Cerebellar cortex (tissue), 1 donor: ENCODE measurements at regions not wholly inside any gene's neighbourhood (a gene's known extent, or its start where the extent isn't known, plus 50 kb on each side); places are given as distances from the start of the nearest gene placed in this dataset.
A peak's percentile ranks its signal among the peaks of the same experiment; 100 is the strongest.
"Not testable (repeated sequence)": the region's sequence is repeated elsewhere in the genome, so short reads cannot be mapped to it uniquely, and the experiment has no call there.

ENCODE experiments used
- DNase-seq: peaks from one replicate; pipeline ENCODE4 v3.0.0-alpha.2; 2015; ENCODE audit warnings: low spot score

DNA sequence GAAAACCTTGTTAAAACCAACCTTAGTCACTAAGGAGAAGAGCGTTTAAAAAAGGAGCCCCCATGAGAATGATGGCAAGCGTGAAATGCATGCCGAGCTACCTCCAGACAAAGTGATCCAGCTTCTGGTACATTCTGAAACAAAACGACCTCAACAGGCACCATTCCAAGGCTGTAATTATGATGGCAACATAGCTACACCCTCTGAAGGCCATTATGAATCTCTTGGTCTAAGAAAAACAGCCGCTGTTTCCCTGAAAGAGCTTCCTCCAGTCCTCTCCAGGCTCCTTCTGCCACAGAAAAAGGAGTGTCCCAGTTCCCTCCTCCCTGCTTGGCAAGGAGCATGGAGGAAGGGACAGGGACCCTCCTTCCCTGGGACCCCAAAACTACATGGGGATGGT, 50.0 kb upstream of the ABLIM1 start:
- DNase-seq = no peak

DNA sequence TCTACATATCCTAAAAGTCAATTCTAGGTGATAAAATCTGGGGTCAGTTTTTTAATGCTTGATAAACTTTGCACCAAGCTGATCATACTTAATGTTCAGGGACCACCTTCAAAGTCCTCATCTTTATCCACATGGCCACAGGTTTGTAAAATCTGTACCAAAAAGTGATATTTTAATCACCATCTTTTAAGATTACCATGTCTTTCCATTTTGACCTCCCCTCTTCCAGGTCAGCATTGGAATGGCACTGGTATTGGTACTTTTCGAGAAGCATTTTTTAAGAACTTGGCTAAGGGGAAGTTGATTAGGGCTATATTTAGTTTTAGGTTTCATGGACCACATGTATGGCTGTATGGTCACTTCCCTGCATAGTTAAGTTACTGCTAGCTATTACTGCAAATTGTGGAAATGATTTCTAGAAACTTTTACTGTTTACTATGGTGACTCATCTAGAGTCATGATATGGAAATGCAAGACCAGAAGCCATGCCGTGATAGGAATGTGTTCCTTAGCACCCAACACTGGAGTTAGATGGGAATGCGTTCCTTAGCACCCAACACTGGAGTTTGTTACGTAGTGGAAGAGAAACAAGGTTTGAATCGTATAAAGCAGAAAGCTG, 50.8 kb upstream of the ABLIM1 start:
- DNase-seq = no peak

DNA sequence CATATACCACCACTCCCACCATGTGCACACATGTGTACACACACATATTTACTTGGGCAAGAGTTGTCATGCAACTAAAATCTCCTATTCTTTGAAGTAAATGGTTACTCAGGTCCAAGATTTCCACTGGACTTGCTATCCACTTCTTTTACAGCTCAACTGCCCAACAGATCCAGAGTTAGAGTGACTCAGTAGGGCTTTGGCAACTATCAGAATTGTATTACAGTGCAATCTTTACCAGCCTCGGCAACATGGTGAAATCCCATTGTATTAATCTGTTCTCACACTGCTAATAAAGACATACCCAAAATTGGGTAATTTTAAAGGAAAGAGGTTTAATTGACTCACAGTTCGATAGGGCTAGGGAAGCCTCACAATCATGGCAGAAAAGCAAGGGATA, 51.9 kb upstream of the ABLIM1 start:
- no peak for DNase-seq

DNA sequence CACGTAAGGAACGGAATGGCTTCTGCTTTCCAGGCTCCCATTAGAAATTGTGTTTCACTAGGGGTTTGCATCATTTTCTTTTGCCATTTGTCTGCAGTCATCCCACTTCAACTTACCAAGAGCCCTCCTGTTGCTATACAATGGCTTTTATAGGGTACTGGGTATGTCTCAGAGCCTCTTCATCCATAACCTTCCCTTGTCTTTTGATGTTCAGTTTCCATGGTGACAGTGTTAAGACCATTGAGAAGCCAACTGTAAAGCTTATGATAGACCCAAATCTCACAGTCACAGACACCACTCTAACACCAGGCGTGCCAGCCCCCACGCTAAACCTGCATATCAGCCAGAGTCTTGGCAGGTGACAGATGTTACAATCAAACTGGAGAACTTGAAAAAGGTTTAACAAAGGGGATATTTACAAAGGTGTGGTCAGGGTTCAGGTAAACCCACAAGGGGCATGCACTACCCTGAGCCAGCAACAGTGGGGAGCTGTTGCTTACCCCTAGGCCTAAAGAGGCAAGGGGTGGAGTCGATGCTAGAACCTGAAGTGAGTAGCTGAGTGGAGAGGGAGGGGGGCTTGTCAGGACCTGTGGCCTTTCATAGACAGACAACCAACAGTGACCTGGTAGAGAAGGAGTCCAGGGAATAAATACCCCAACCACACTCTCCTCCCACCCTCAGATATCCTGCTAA, 53.2 kb upstream of the ABLIM1 start:
- DNase-seq = no peak

DNA sequence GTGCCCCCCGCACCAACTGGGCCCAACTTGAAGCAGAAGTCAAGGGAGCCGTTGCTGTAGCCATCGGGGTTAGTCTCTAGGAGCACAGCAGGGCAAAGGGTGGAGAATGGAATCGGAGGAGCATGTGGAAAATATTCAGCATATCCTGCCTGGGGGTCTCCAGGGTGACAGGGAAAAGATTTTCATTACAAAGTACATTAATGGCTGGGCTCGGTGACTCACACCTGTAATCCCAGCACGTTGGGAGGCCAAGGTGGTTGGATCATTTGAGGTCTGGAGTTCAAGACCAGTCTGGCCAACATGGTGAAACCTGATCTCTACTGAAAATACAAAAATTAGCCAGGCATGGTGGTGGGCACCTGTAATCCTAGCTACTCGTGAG, 53.8 kb upstream of the ABLIM1 start:
- no peak for DNase-seq

DNA sequence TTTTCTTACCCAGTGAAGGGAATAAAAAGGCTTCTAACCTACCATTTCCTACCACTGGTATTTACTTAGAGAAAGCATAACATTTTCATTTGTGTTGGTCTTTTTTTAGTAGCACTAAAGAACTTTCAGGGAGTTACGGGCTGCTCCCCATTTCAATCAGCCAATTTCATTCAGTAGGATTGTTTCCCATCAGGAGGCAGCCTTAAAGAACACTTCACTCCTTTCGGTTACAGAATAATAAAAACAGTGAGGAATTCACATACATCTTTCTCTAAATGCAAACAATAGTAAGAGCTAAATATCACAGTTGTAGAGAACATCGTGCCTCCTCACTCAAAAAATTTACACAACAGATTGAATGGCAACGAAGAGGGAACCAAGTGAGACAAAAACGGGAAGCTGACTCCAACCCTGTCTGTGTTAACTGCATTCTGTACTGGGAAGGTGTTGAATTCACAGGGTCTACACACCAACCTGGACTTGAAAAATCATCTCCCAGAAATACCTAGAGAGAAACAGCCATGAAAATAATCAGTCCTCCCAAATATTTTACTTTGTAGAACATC, 55.5 kb upstream of the ABLIM1 start:
- peak; percentile 68 for DNase-seq

DNA sequence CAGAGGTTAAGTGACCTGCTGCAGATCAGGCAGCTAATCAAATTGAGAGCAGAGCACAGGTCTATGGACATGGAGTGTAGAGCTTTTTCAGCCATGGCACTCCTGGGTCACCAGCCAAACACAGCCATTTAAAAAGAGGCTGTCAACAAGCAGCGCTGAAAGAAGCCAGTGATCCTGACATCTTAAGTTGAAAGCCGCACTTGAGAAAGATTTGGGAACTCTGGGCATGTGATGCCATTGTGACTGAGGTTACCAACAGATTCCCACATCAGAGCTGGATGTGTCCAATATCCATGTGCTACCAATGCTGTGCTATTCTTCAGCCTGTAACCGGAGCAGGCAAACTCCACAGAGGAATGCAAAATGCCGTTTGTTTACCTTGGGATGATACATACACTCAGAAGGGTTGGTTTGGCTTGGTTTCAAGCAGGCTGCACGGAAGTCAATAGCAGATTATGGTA, 56.2 kb upstream of the ABLIM1 start:
- peak; percentile 75 for DNase-seq

DNA sequence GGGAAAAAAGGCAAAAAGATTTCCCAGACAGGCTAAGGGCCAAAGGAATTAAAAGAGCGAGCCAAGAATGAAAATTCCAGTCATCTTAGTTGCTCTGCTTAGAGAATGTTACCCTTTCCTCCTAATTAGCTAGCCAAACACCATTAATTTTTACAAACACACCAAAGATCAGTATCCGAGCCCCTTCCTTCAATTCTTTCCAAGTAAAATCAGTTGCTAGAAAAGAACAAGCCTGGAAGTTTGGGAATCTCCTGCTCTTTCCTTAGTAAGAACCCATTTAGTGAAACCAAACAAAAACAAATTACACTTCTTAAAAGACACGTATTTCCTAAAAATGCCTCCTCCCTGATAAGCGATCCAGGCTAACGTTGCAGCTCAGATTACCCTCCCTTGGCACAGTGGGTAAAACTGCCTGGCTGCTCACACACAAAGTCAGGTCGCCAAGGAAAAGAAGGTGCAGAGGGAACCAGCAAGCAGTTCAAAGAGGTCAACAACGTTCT, 57.1 kb upstream of the ABLIM1 start:
- DNase-seq = peak; percentile 54

DNA sequence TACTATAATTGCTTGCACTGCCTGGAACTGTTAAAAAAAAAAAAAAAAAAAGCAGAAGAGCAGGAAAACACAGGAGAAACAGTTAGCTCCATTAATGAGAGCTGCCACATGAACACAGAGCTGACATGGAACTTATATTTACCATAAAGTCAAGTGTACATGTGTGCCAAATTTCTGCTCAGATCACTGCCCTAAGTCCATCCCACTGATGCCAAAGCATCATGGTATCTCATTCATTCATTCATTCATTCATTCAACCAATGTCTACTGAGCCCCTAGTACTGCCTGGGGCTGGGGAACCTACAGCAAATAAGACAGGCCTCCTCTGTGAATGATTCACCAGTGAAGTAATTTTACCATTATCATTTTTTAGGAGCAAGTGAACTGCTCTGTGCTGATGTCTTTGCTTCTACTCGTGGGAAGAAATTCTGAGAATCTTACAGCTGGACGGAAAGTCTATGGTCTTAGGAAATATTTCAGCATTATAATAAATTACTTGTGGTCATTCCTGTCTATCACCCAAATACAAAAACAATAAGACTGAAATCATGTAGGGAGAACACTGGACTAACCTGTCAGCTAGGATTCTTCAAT, 58.8 kb upstream of the ABLIM1 start:
- no peak for DNase-seq

DNA sequence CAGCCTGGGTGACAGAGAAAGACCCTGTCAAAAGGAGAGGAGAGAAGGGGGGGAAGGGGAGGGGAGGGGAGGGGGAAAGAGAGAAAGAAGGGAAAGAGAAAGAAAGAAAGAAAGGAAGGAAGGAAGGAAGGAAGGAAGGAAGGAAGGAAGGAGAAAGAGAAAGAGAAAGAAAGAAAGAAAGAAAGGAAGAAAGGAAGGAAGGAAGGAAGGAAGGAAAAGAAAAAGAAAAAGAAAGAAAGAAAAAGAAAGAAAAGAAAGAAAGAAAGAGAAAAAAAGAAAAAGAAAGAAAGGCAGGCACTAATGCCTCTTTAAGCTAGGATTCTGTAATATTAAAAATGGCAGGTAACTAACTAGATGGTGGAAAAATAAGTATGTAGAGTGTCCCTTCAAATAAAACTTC, 59.8 kb upstream of the ABLIM1 start:
- DNase-seq = not testable (repeated sequence)

DNA sequence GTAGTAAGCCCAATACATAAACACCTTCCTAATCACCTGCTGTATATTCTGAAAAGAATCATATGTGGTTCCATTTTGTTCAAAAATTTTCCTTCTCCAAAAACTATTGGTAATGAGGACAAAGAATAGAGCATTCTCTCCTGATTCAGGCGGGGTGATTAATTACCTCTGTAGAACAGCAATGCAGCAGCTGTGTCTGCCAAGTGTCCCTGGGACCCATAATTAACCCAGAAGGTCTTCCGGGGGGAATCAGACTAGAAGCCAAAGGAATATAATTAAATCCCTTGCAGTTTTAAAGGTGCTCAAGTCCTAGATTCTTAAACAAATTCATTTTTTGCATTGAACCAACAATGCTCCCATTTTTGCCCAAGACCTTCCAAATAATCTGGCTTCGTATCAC, 60.3 kb upstream of the ABLIM1 start:
- DNase-seq = no peak

DNA sequence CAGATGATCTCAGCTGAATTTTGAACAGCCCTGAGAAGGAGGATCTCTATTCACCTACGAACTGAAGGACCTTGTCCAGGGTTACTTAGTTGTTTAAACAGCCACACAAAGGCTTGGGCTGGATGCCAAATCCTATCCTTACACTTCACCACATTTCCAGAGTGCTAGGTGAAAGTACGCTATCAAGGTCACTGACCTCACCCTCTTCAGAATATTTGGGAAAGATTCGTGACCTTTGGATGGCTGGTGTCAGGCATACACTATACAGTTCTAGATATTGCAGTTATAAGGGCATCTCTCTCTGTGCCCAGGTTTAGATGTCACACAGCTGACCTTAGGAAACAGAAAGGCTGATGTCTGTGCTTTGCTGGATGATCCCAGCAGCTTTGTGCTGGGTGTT, 61.2 kb upstream of the ABLIM1 start:
- DNase-seq = no peak

DNA sequence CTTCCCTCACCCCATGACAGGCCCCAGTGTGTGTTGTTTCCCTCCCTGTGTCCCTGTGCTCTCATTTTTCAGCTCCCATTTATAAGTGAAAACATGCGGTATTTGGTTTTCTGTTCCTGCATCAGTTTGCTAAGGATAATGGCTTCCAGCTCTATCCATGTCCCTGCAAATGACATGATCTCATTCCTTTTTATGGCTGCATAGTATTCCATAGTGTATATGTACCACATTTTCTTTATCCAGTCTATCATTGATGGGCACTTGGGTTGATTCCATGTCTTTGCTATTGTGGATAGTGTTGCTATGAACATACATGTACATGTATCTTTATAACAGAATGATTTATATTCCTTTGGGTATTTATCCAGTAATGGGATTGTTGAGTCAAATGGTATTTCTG, 61.9 kb upstream of the ABLIM1 start:
- DNase-seq = not testable (repeated sequence)

DNA sequence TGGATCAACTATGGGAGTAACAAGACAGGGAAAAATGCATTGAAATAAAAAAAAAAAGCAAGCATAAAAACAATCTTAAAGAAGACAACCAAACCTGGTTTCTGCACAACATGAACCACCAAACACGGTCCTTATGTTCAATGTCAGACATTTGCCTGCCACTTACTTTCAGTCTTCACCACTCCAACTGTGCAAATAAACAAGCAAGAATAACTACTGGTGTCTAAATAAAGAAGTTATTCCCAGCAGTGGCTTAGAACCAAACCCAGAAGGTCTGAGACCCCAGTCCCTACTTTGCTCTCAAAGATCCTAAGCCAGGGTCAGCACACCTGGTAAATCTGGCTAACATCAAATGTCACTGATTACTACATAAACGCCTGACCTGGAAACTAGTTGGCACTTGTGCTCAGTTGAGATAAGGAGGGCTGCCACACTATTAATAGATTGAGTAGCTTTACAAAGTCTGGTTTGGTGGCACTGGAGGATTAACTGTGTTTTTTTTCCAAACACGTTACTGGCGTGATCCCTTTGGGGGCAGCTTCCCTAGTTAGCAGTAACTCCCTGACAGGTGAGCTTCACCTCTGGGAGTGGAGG, 62.7 kb upstream of the ABLIM1 start:
- DNase-seq = peak; percentile 50

DNA sequence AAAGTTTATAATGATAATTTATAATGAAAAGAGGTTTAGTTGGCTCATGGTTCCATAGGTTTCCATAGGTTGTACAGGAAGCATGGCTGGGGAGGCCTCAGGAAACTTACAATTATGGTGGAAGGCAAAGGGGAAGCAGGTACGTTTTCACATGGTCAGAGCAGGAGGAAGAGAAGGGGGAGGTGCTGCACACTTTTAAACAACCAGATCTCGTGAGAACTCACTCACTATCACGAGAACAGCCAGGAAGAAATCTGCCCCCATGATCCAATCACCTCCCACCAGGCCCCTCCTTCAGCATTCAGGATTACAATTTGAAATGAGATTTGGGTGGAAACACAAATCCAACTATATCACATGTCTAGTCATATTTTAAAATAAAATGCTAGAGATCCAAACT, 64.1 kb upstream of the ABLIM1 start:
- not testable (repeated sequence) for DNase-seq

DNA sequence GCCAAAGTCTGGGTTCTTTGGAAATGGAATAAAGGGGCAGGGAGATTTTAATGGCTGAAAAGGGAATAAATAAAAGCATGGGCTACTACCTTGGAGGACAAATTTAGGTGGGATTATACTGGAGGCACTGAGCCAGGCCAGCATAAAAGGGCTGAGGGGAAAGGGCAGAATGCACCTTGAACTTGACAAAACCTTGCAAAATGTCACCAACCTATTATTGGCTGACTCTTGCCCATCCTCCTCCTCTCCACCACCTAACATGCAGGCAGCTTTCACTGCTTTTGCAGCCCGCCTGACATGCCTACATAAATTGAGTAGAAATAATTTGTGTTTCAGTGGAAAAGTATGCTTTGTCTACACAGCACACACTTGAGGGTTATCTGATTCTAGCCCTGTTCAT, 65.3 kb upstream of the ABLIM1 start:
- DNase-seq = no peak

DNA sequence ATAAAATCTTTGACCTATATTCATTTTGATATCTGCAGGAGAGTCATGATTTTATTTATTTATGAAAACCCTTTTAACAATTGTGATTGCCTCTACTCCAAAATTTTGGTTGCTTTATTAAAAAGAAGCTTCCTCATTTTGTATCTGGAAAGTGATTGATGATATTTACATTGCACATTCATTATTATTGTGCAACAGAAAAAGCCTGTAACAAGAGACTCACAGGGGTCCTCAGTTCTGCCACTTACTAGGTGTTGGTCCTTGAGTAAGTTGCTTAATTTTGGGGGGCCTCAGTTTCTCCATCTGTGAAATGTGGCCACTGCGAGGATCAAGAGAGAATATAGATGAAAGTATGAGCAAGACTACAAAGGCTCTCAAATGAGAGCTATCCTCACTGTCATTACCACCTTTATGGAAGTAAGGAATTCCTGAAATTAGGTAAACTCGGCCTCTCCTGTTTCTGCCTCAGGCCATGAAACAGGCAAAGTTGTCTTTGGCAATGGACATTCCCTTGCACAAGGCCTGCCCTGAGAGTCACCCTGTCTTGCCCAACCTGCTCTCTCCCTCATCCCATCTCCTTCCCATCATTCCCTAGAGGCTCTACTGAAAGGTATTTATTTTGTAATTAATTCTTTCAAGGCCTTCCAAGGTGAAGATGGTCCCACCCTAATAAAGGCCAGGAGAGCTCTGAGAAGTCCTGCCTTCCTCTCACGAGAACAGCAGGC, 66.1 kb upstream of the ABLIM1 start:
- no peak for DNase-seq

DNA sequence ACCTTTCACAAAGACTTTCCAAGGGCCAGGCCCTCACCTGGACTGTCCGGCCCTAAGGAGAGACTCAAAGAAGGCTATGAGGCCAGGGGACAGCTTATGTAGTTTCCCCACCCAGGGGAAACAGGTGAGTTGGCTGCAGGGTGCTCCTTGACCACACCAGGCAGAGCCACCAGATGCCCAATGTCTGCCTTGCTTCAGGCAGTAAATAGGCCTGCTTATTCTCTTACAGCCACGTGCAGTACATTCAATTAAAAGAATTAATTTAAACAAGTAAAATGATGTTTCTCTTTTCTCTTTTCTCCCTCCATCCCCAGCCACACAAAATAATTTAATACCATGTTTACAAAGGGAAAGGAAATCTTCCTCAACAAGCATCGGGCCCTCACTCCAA, 66.6 kb upstream of the ABLIM1 start:
- DNase-seq = no peak

DNA sequence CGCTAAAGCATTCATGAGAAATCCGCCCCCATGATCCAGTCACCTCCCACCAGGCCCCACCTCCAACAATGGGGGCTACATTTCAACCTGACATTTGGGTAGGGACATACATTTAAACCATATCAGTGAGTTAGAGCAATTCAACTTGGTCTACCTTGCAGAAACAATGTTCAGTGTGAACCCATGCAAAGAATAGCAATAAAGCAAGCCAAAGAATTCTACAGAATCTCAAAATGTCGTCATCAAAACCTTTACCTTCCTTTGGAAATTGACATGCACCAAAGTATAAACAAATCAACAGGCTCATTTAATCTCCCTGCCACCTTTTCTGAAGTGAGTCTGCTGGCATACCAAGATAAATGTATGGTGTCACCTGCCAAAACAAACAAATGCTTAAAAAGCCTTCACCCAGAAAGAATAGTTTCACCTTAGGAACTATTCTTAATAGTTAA, 68.8 kb upstream of the ABLIM1 start:
- no peak for DNase-seq

DNA sequence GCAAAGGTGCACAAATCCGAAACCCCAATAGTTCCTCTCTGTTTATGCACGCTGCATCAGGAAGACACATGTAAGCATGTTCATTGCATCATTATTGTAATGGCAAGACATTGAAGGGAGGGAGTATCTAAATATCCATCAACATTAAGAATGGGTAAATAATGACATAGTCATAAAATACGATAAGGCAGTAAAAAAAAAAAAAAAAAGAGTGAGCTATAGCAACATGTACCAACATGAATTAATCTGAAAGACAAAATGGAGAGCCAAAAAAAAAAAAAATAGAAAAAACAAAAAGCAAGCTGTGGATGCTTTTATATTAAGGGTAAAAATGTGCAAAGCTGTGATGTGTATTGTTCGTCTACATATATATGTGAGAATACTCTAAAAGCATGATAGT, 70.2 kb upstream of the ABLIM1 start:
- no peak for DNase-seq

DNA sequence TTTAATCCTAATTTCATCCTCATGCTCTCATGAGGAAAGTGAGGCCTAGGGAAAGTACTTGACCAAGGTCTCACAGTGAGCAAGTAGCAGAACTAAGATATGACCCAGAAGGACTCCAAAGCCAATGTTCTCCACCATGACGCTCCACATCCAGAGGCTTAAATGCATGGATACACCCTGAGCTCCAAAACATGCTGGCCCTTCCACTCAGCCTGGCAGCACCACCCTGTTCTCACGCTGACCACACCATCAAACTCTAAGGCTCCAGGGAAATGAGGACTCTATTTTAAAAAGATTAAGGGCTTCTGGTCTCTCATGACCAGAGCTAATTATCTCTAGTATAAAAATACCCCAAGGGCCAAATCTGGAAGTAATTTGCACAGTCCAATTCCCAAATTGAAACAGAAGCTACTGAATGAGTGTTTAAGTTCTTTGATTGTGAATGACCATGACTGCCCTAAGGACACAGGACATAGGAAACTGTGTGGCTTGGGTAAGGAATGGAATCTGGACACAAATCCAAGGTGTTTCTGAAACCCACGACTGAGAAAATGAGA, 71.1 kb upstream of the ABLIM1 start:
- DNase-seq = no peak

DNA sequence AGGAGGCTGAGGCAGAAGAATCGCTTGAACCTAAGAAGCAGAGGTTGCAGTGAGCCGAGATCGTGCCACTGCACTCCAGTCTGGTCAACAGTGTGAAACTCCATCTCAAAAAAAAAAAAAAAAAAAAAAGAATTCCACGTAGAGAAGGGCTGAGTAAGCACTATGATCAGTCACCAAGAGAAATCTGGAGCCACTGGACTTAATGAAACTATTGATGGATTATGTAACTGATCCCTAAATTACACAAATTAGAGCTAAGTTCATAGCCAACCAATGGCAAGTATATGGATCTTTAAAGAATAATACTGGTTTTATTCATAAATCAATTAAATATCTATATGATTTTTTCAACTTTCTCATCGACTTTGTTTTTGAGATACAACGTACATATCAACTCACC, 72.2 kb upstream of the ABLIM1 start:
- no peak for DNase-seq
